Psoas muscle (tissue), 7 donors: ENCODE measurements at regions not wholly inside any gene's neighbourhood (a gene's known extent, or its start where the extent isn't known, plus 50 kb on each side); places are given as distances from the start of the nearest gene placed in this dataset.

Source experiments
- ATAC-seq, 4 donors: fragments of 200-7000 bp; cut with Tn5 transposase; one replicate each; pipeline ENCODE4 v1.9.1; 2020; ENCODE audit warnings: moderate library complexity in 3 of 4, mild to moderate bottlenecking in 2 of 4
- DNase-seq, 2 donors: peaks; one replicate each; pipeline ENCODE4 v3.0.0-alpha.2; 2020
- H3K27ac ChIP-seq: fragments of 200-600 bp; one replicate; pipeline ENCODE4 v1.8.0; 2022
- H3K27me3 ChIP-seq, 3 donors: fragments of 200-600 bp in 1 of 3; one replicate each; pipeline versions ENCODE4 v1.6.1 to v1.8.0; 2013 to 2022; ENCODE audit warnings: low read length in 2 of 3, mild to moderate bottlenecking in 2 of 3, moderate library complexity in 1 of 3; ENCODE audit not compliant: insufficient read depth in 3 of 3
- H3K36me3 ChIP-seq, 2 donors: fragments of 200-600 bp in 1 of 2; one replicate each; pipeline versions ENCODE4 v1.6.1 to v1.8.0; 2013 to 2022; ENCODE audit warnings: low read depth in 1 of 2, mild to moderate bottlenecking in 1 of 2, moderate library complexity in 1 of 2; ENCODE audit not compliant: insufficient read depth in 1 of 2
- H3K4me1 ChIP-seq: fragments of 200-600 bp; one replicate; pipeline ENCODE4 v1.8.0; 2022
- H3K4me3 ChIP-seq: fragments of 200-600 bp; one replicate; pipeline ENCODE4 v1.8.0; 2022; ENCODE audit warnings: mild to moderate bottlenecking
- H3K9me3 ChIP-seq: fragments of 200-600 bp; one replicate; pipeline ENCODE4 v1.8.0; 2022
- CTCF ChIP-seq: fragments of 200-600 bp; IDR thresholded peaks from one replicate; pipeline ENCODE4 v1.8.0; 2022; ENCODE audit warnings: antibody characterized with exemption
- WGBS, 3 donors: extraction: QIAGEN DNeasy Blood & Tissue Kit; methylation state at CpG; one replicate each; pipeline versions ENCODE4 v1.1.6 to v1.1.7; 2013; 5-methylcytosine and 5-hydroxymethylcytosine counted together
- intact Hi-C, 2 donors: fragments of 100-400 bp; cut with DNase I; formaldehyde crosslinking; loops; one replicate each; pipeline versions ENCODE4 v1.11.0 to v1.14.2; 2022
- donor health status: healthy with polysubstance abuse.
- donor health status: DM: no; HTN: no; CAD: no; lungs with moderate emphysema.
- donor health status: Bipolar disorder and iron deficiency.
- donor health status: healthy.
- donor health status: DM: yes; HTN: yes; CAD: no.
- donor health status: DM: no; HTN: no; CAD: no.
- donor health status: DM: yes; HTN: yes; CAD: no.

DNA sequence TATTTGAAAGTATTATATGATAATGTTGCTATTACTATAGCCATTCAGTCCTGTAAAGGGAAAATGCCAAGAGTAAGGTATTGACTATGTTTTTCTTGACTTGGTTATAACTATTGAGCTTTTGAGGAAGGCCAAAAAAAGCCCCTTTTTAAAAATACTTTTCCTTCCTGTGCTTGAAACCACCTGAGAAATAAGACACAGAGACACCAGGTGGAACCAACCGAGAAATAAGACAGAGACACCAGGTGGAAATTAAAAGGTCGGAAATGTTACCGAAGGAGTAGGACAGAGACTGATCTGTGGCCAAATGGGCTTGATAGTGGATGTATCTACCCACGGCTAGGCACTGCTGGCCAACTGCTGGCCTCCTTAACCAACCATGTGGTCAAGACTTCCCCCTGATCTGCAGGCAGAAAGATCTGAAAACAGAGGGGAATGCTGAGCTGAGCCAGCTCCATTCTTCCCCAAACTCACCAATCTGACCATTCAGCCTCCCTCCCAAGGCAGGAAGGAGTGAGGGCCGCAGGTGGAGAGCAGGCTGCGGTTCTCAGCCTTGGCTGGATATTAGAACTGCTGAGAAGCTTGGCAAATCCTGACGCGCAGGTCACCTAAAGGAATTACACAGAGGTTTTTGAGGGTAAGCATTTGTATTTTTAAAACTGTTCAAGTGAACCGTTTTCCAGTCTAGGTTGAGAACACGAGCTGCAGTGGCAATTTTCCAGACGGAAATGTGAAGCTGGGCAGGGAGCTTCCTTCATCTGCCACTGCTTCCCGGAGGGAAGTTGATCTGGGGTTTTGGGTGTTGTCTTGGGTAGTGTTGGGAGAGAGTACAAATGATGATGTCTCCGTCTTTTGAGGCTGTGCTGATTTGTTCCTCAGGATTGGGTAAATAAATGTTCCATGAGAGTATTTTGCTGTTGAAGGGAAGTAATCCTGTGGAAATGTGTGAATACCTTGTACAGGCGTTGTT is 121.7 kb upstream of the EXOC2 start:
- no peak for TF ChIP-seq CTCF
- Histone ChIP-seq H3K4me1 (peaks cover 4% of the 10 kb centered on the region), H3K9me3 (no peaks in the 10 kb centered on the region), H3K27me3 (peaks cover 0 to 5% (median 0%) of the 10 kb centered on the region in 3 donors), H3K27ac (peak overlapping the region; percentile 31), H3K36me3 (no peaks in the 10 kb centered on the region), H3K4me3 (no peak overlapping the region)
- no peak for DNase-seq
- peak in 3 of 4 donors; percentile 55 to 79 (median 68) for ATAC-seq
- WGBS, 3 donors, result 38 to 58% (median 39%) methylated on average over 14 of the region's 14 CpGs
- intact Hi-C loops, result no loop called here

DNA sequence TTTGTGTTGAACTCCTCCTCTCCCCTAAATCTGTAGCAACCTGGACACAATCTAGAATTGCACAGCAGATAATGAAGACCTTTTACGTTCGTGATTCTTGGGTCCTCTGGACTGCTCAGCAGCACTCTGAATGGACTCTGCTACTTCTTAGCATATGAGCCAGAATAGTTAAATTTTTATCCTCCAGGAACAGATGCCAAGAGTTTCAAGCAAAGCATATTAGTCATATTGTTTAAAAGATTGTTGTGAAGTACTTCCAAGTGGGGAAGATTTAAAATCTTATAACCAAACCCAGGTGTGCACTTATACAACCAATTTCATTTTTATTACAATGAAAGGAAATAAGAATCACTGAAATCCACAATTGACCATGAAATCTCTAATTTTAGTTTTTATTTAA is 118.9 kb upstream of the EXOC2 start:
- ATAC-seq (no peak), DNase-seq (no peak)
- TF ChIP-seq CTCF, result no peak
- Histone ChIP-seq H3K4me1 (peaks cover 4% of the 10 kb centered on the region), H3K36me3 (no peaks in the 10 kb centered on the region), H3K9me3 (no peaks in the 10 kb centered on the region), H3K27me3 (peaks cover 0 to 5% (median 0%) of the 10 kb centered on the region in 3 donors), H3K27ac (no peak overlapping the region), H3K4me3 (no peak overlapping the region)
- WGBS, 3 donors, result 74 to 81% (median 81%) methylated on average over 2 of the region's 2 CpGs
- intact Hi-C loops, result no loop called here

- no peaks in the 10 kb centered on the region for H3K36me3 ChIP-seq
- H3K9me3 ChIP-seq, result no peaks in the 10 kb centered on the region
- WGBS, 3 donors, result 68 to 90% (median 83%) methylated on average over 1 of the region's 1 CpG
- intact Hi-C loops, result no loop called here
- ATAC-seq, result no peak
- H3K27ac ChIP-seq, result no peak overlapping the region
- peaks cover 4% of the 10 kb centered on the region for H3K4me1 ChIP-seq
- H3K4me3 ChIP-seq, result no peak overlapping the region
- no peak for DNase-seq
- TF ChIP-seq CTCF, result no peak
- peaks cover 0 to 5% (median 0%) of the 10 kb centered on the region in 3 donors for H3K27me3 ChIP-seq
Measured at GRCh38 chr6:811191-811590, 118.3 kb upstream of the EXOC2 start.

- intact Hi-C loops, result no loop called here
- Histone ChIP-seq H3K27me3 (no peaks in the 10 kb centered on the region), H3K4me1 (no peaks in the 10 kb centered on the region), H3K4me3 (no peak overlapping the region), H3K9me3 (no peaks in the 10 kb centered on the region), H3K36me3 (no peaks in the 10 kb centered on the region), H3K27ac (no peak overlapping the region)
- no peak for DNase-seq
- TF ChIP-seq CTCF, result no peak
- 71 to 95% (median 71%) methylated on average over 10 of the region's 10 CpGs for WGBS, 3 donors
- ATAC-seq, result no peak
Measured at GRCh38 chr6:804771-805170, 111.8 kb upstream of the EXOC2 start.
